ENCODE measurements at regions not wholly inside any gene's neighbourhood (a gene's known extent, or its start where the extent isn't known, plus 50 kb on each side); places are given as distances from the start of the nearest gene placed in this dataset.

DNA sequence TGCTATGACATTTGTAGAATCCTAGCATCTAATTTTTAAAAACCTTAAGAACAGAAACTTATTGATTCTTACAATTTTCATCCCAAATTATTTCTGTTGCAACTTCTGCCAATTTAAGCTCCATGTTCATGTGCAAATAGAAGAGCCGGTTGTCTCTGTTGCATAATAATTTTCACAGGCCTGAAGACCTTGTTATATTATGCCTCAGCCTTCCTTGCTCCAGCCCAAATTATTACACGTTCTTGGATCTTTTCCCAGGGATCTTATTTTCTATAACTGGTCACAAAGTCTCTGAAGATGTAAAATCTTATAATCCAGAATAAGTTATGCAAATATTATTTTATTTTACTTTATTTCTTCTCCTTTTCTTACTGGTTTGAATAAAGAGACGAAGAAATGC is 210.7 kb upstream of the DPH6 start:
- no peak for TF ChIP-seq EP300 (IDR thresholded peaks at IDR 0.05)
- TF ChIP-seq POLR2A (IDR thresholded peaks at IDR 0.05), result no peak
- TF ChIP-seq, protein P1, sequence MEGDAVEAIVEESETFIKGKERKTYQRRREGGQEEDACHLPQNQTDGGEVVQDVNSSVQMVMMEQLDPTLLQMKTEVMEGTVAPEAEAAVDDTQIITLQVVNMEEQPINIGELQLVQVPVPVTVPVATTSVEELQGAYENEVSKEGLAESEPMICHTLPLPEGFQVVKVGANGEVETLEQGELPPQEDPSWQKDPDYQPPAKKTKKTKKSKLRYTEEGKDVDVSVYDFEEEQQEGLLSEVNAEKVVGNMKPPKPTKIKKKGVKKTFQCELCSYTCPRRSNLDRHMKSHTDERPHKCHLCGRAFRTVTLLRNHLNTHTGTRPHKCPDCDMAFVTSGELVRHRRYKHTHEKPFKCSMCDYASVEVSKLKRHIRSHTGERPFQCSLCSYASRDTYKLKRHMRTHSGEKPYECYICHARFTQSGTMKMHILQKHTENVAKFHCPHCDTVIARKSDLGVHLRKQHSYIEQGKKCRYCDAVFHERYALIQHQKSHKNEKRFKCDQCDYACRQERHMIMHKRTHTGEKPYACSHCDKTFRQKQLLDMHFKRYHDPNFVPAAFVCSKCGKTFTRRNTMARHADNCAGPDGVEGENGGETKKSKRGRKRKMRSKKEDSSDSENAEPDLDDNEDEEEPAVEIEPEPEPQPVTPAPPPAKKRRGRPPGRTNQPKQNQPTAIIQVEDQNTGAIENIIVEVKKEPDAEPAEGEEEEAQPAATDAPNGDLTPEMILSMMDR (IDR thresholded peaks at IDR 0.05), result no peak
- no peak for TF ChIP-seq POLR2AphosphoS5 (IDR thresholded peaks at IDR 0.05)
- WGBS, 5 donors, result 74 to 85% (median 76%) methylated on average over 3 of the region's 3 CpGs

DNA sequence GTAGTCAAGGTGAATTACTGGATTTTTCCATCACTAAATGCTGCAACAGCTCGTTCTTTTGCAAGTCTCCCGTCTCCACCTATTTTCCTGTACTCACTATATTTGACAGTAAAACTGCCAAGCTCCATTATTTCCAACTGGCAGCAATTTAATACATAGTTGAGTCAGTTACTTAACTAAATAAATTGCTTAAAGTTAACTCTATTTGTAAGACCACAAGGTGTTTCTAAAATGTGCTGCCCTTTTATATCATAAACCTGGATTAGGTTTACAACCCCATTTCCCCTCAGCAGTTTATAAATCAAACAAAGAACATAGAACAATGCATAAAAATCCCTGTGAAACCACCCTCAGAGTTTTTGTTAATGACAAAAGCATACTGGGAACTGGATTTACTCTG is 211.4 kb upstream of the DPH6 start:
- intact Hi-C loops (cut with DNase I; ENCODE audit: low total_unique reads), result no loop called here
- H3K9me3 ChIP-seq, result no peaks in the 10 kb centered on the region
- H3K36me3 ChIP-seq, result no peaks in the 10 kb centered on the region
- H3K27ac ChIP-seq, result no peak overlapping the region
- WGBS, 5 donors, result 76 to 95% (median 86%) methylated on average over 2 of the region's 2 CpGs
- DNase-seq, result no peak
- H3K27me3 ChIP-seq, result no peaks in the 10 kb centered on the region
- TF ChIP-seq POLR2AphosphoS5 (IDR thresholded peaks at IDR 0.05) (no peak), EP300 (IDR thresholded peaks at IDR 0.05) (no peak), POLR2A (IDR thresholded peaks at IDR 0.05) (no peak)
- TF ChIP-seq, protein P1 (IDR thresholded peaks at IDR 0.05), result no peak
- H3K4me3 ChIP-seq, result no peak overlapping the region
- peaks cover 0 to 31% (median 16%) of the 10 kb centered on the region in 4 donors for H3K4me1 ChIP-seq

More for the DNA sequence above, 210.7 kb upstream of the DPH6 start:
- peaks cover 0 to 37% (median 18%) of the 10 kb centered on the region in 4 donors for H3K4me1 ChIP-seq
- no peaks in the 10 kb centered on the region for H3K36me3 ChIP-seq
- H3K4me3 ChIP-seq, result no peak overlapping the region
- DNase-seq, result no peak
- intact Hi-C loops (cut with DNase I; ENCODE audit: low total_unique reads), result no loop called here
- no peaks in the 10 kb centered on the region for H3K27me3 ChIP-seq
- no peak overlapping the region for H3K27ac ChIP-seq
- H3K9me3 ChIP-seq, result no peaks in the 10 kb centered on the region

DNA sequence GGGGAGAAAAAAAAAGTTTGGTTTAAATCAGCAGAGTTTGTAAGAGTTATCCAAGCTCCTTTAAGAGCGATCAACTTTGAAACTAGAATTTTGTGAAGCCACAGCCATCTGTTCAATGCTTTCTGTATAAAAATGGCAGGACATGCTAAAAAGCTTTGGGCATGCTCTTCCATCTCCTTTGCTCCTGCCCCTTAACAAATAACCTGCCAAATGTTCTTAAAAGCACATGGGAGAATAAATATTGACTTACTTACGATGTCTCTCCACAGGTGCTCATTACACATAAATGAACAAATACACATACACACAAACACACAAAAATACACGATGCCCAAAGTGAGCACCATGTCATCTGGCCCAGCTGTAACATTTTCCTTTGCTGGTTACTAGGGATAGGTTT is 211.8 kb upstream of the DPH6 start:
- H3K27ac ChIP-seq, result no peak overlapping the region
- H3K4me3 ChIP-seq, result no peak overlapping the region
- DNase-seq, result peak in 1 of 2 donors; percentile 16
- intact Hi-C loops (cut with DNase I; ENCODE audit: low total_unique reads), result no loop called here
- peaks cover 0 to 31% (median 16%) of the 10 kb centered on the region in 4 donors for H3K4me1 ChIP-seq
- H3K9me3 ChIP-seq, result no peaks in the 10 kb centered on the region
- H3K36me3 ChIP-seq, result no peaks in the 10 kb centered on the region
- H3K27me3 ChIP-seq, result no peaks in the 10 kb centered on the region
- TF ChIP-seq POLR2AphosphoS5 (IDR thresholded peaks at IDR 0.05) (no peak), POLR2A (IDR thresholded peaks at IDR 0.05) (no peak), EP300 (IDR thresholded peaks at IDR 0.05) (no peak)
- TF ChIP-seq, protein P1 (IDR thresholded peaks at IDR 0.05), result no peak
- WGBS, 5 donors, result 45 to 63% (median 53%) methylated on average over 3 of the region's 3 CpGs

DNA sequence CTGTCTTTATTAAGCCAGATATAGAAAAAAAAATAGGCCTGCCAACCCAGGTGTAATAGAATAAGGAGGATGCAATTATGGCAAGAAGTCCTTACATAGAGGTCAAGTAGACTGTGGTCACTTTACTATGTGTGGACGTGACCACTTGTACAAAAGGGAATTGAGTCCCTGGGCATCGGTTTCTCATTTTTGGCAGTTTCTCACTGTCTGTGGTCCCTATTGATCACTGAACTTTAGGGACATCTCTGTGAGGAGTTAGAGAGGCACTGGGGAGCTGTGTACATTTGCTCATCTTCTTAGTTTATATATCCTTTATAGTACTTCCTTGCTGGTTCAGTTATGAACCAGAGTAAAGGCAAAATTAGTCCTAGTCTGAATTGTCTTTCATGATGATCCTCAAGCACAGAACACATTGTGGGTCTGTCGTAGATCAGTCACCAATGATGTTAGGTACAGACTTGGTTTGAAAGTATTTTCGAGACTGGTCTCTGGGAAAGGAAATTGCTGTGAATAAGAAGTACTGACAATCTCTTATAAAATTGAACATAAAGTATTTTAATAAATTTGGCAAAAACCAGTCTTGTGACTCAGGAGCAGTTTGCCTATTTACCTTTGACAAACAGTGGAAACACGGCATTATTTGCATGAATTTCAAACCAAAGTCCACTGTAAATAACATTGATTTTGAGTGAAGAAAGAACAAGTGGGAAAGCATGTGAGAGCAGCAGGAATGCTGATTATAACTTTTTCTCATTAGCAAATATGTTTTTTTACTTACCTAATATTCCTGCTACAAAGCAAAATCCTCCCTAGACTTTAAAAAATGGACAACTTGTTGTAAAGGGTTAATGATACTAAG is 218.9 kb upstream of the DPH6 start:
- intact Hi-C loops (cut with DNase I; ENCODE audit: low total_unique reads), result no loop called here
- 76 to 86% (median 79%) methylated on average over 5 of the region's 5 CpGs for WGBS, 5 donors
- Histone ChIP-seq H3K27me3 (no peaks in the 10 kb centered on the region), H3K4me3 (no peak overlapping the region), H3K9me3 (no peaks in the 10 kb centered on the region), H3K27ac (no peak overlapping the region), H3K36me3 (no peaks in the 10 kb centered on the region), H3K4me1 (no peaks in the 10 kb centered on the region)
- TF ChIP-seq EP300 (IDR thresholded peaks at IDR 0.05) (no peak), POLR2A (IDR thresholded peaks at IDR 0.05) (no peak), POLR2AphosphoS5 (IDR thresholded peaks at IDR 0.05) (no peak)
- TF ChIP-seq, protein P1 (IDR thresholded peaks at IDR 0.05), result no peak
- DNase-seq, result no peak
